ENCODE measurements at regions not wholly inside any gene's neighbourhood (a gene's known extent, or its start where the extent isn't known, plus 50 kb on each side); places are given as distances from the start of the nearest gene placed in this dataset.

- FAIRE-seq (no peak), DNase-seq (ENCODE audit: insufficient read length) (no peak)
- TF ChIP-seq POLR2AphosphoS5 (IDR thresholded peaks at IDR 0.05; ENCODE audit: low read depth, low read length) (no peak), POLR2A (IDR thresholded peaks at IDR 0.05; ENCODE audit: low read depth, low read length) (no peak), TAF1 (IDR thresholded peaks at IDR 0.05; ENCODE audit: borderline replicate concordance, low read depth, low read length) (no peak)
Measured at GRCh38 chr1:29831500-29832117, 595.3 kb downstream of the PTPRU start.

- FAIRE-seq, result no peak
- TF ChIP-seq POLR2AphosphoS5 (IDR thresholded peaks at IDR 0.05; ENCODE audit: low read depth, low read length), result no peak
- TF ChIP-seq TAF1 (IDR thresholded peaks at IDR 0.05; ENCODE audit: borderline replicate concordance, low read depth, low read length), result no peak
- TF ChIP-seq POLR2A (IDR thresholded peaks at IDR 0.05; ENCODE audit: low read depth, low read length), result no peak
- no peak for DNase-seq (ENCODE audit: insufficient read length)
Measured at GRCh38 chr1:29830916-29831315, 594.6 kb downstream of the PTPRU start.

GRCh38 chr1:29830383-29830782 lies 594.1 kb downstream of the PTPRU start:
- no peak for FAIRE-seq
- TF ChIP-seq POLR2A (IDR thresholded peaks at IDR 0.05; ENCODE audit: low read depth, low read length) (no peak), POLR2AphosphoS5 (IDR thresholded peaks at IDR 0.05; ENCODE audit: low read depth, low read length) (no peak), TAF1 (IDR thresholded peaks at IDR 0.05; ENCODE audit: borderline replicate concordance, low read depth, low read length) (no peak)
- DNase-seq (ENCODE audit: insufficient read length), result no peak

- DNase-seq (ENCODE audit: insufficient read length), result no peak
- FAIRE-seq, result no peak
Measured at GRCh38 chr1:29829448-29830344, 593.4 kb downstream of the PTPRU start.

GRCh38 chr1:29828526-29829447 lies 592.5 kb downstream of the PTPRU start:
- FAIRE-seq (no peak), DNase-seq (ENCODE audit: insufficient read length) (no peak)
- TF ChIP-seq TAF1 (IDR thresholded peaks at IDR 0.05; ENCODE audit: borderline replicate concordance, low read depth, low read length), result no peak
- TF ChIP-seq POLR2A (IDR thresholded peaks at IDR 0.05; ENCODE audit: low read depth, low read length), result no peak
- TF ChIP-seq POLR2AphosphoS5 (IDR thresholded peaks at IDR 0.05; ENCODE audit: low read depth, low read length), result no peak

More at GRCh38 chr1:29829448-29830344, 593.4 kb downstream of the PTPRU start:
- TF ChIP-seq POLR2AphosphoS5 (IDR thresholded peaks at IDR 0.05; ENCODE audit: low read depth, low read length) (no peak), TAF1 (IDR thresholded peaks at IDR 0.05; ENCODE audit: borderline replicate concordance, low read depth, low read length) (no peak), POLR2A (IDR thresholded peaks at IDR 0.05; ENCODE audit: low read depth, low read length) (no peak)

GRCh38 chr1:29827801-29828525 lies 591.6 kb downstream of the PTPRU start:
- no peak for FAIRE-seq
- DNase-seq (ENCODE audit: insufficient read length), result no peak

GRCh38 chr1:29827237-29827750 lies 591.0 kb downstream of the PTPRU start:
- no peak for FAIRE-seq
- DNase-seq (ENCODE audit: insufficient read length), result no peak
- TF ChIP-seq TAF1 (IDR thresholded peaks at IDR 0.05; ENCODE audit: borderline replicate concordance, low read depth, low read length), result no peak
- TF ChIP-seq POLR2AphosphoS5 (IDR thresholded peaks at IDR 0.05; ENCODE audit: low read depth, low read length), result no peak
- TF ChIP-seq POLR2A (IDR thresholded peaks at IDR 0.05; ENCODE audit: low read depth, low read length), result no peak

More at GRCh38 chr1:29827801-29828525, 591.6 kb downstream of the PTPRU start:
- TF ChIP-seq TAF1 (IDR thresholded peaks at IDR 0.05; ENCODE audit: borderline replicate concordance, low read depth, low read length) (no peak), POLR2AphosphoS5 (IDR thresholded peaks at IDR 0.05; ENCODE audit: low read depth, low read length) (no peak), POLR2A (IDR thresholded peaks at IDR 0.05; ENCODE audit: low read depth, low read length) (no peak)

GRCh38 chr1:29826646-29827045 lies 590.3 kb downstream of the PTPRU start:
- DNase-seq (ENCODE audit: insufficient read length) (no peak), FAIRE-seq (no peak)
- no peak for TF ChIP-seq TAF1 (IDR thresholded peaks at IDR 0.05; ENCODE audit: borderline replicate concordance, low read depth, low read length)
- TF ChIP-seq POLR2A (IDR thresholded peaks at IDR 0.05; ENCODE audit: low read depth, low read length), result no peak
- TF ChIP-seq POLR2AphosphoS5 (IDR thresholded peaks at IDR 0.05; ENCODE audit: low read depth, low read length), result no peak

- DNase-seq (ENCODE audit: insufficient read length) (no peak), FAIRE-seq (no peak)
- TF ChIP-seq TAF1 (IDR thresholded peaks at IDR 0.05; ENCODE audit: borderline replicate concordance, low read depth, low read length) (no peak), POLR2A (IDR thresholded peaks at IDR 0.05; ENCODE audit: low read depth, low read length) (no peak), POLR2AphosphoS5 (IDR thresholded peaks at IDR 0.05; ENCODE audit: low read depth, low read length) (no peak)
Measured at GRCh38 chr1:29825941-29826415, 589.7 kb downstream of the PTPRU start.

GRCh38 chr1:29825274-29825940 lies 589.1 kb downstream of the PTPRU start:
- FAIRE-seq (no peak), DNase-seq (ENCODE audit: insufficient read length) (no peak)
- no peak for TF ChIP-seq POLR2AphosphoS5 (IDR thresholded peaks at IDR 0.05; ENCODE audit: low read depth, low read length)
- no peak for TF ChIP-seq POLR2A (IDR thresholded peaks at IDR 0.05; ENCODE audit: low read depth, low read length)
- TF ChIP-seq TAF1 (IDR thresholded peaks at IDR 0.05; ENCODE audit: borderline replicate concordance, low read depth, low read length), result no peak
